OCI-LY3 (cell line): ENCODE measurements at regions not wholly inside any gene's neighbourhood (a gene's known extent, or its start where the extent isn't known, plus 50 kb on each side); places are given as distances from the start of the nearest gene placed in this dataset.

ENCODE experiments used
- H2AFZ ChIP-seq: fragments of 200-600, 300-600 bp; shearing (Covaris generic); 2 replicates; pipeline ENCODE4 v1.6.0; 2014; ENCODE audit warnings: antibody characterized with exemption, low read depth, low read length
- H3K27ac ChIP-seq: fragments of 200-600, 300-600 bp; sonication (generic); 2 replicates; pipeline ENCODE4 v1.5.1; 2014; ENCODE audit warnings: mild to moderate bottlenecking, low read length, moderate library complexity, mixed read lengths
- H3K27me3 ChIP-seq: fragments of 200-600, 300-600 bp; sonication (generic); 2 replicates; pipeline ENCODE4 v1.6.1; 2014; ENCODE audit warnings: low read depth, low read length, mixed read lengths
- H3K36me3 ChIP-seq: fragments of 200-600, 300-600 bp; sonication (generic); replicated peaks from 2 replicates; pipeline ENCODE3; 2014; ENCODE audit warnings: low read depth, low read length, mixed read lengths
- H3K4me1 ChIP-seq: fragments of 300-600, 200-600 bp; sonication (generic); 2 replicates; pipeline ENCODE4 v1.6.1; 2014; ENCODE audit warnings: low read length, mixed read lengths
- H3K4me2 ChIP-seq: fragments of 200-600, 300-600 bp; sonication (generic); 2 replicates; pipeline ENCODE4 v1.6.1; 2014; ENCODE audit warnings: low read length, mixed read lengths
- H3K4me3 ChIP-seq: fragments of 300-600, 200-600 bp; sonication (generic); 2 replicates; pipeline ENCODE4 v1.5.1; 2014; ENCODE audit warnings: antibody characterized with exemption, mild to moderate bottlenecking, low read length, moderate library complexity
- H3K79me2 ChIP-seq: fragments of 300-600, 200-600 bp; shearing (Covaris generic); 2 replicates; pipeline ENCODE4 v1.6.1; 2014; ENCODE audit warnings: mild to moderate bottlenecking, low read length, mixed read lengths
- H3K9ac ChIP-seq: fragments of 300-600, 200-600 bp; shearing (Covaris generic); 2 replicates; pipeline ENCODE4 v1.6.0; 2014; ENCODE audit warnings: mild to moderate bottlenecking, low read length, moderate library complexity
- H3K9me3 ChIP-seq: fragments of 200-600, 300-600 bp; shearing (Covaris generic); 2 replicates; pipeline ENCODE4 v1.6.1; 2014; ENCODE audit warnings: low read length, mixed read lengths; ENCODE audit not compliant: insufficient read depth
- H4K20me1 ChIP-seq: fragments of 200-600, 300-600 bp; sonication (generic); 2 replicates; pipeline ENCODE4 v1.6.1; 2016; ENCODE audit warnings: low read length, mixed read lengths; ENCODE audit not compliant: insufficient read depth
- CTCF ChIP-seq: fragments of 200-600, 300-600 bp; sonication (generic); IDR thresholded peaks from 2 replicates; pipeline ENCODE4 v1.5.1; 2014; ENCODE audit warnings: antibody characterized with exemption, low read length, low read depth
- EZH2phosphoT487 ChIP-seq: fragments of 200-600 bp; shearing (Covaris generic); IDR thresholded peaks from 2 replicates; pipeline ENCODE4 v1.6.1; 2018; ENCODE audit warnings: antibody characterized with exemption, mixed run types, low read depth

GRCh38 chr22:47779474-47779873 lies 1017.0 kb downstream of the TBC1D22A start:
- no peak overlapping the region for H3K27ac ChIP-seq
- H3K36me3 ChIP-seq = no peaks in the 10 kb centered on the region
- no peaks in the 10 kb centered on the region for H4K20me1 ChIP-seq
- H3K4me3 ChIP-seq = no peak overlapping the region
- H3K4me1 ChIP-seq = no peaks in the 10 kb centered on the region
- no peaks in the 10 kb centered on the region for H3K79me2 ChIP-seq
- H3K9ac ChIP-seq = no peak overlapping the region
- H3K4me2 ChIP-seq = no peak overlapping the region
- H2AFZ ChIP-seq = no peak overlapping the region
- H3K27me3 ChIP-seq = peaks cover 3% of the 10 kb centered on the region; the same call in 1 of the 2 replicates
- TF ChIP-seq CTCF = no peak
- no peak for TF ChIP-seq EZH2phosphoT487
- H3K9me3 ChIP-seq = no peaks in the 10 kb centered on the region

- Histone ChIP-seq H3K27me3 (peaks cover 4% of the 10 kb centered on the region; the same call in 1 of the 2 replicates), H3K79me2 (no peaks in the 10 kb centered on the region), H3K4me3 (no peak overlapping the region), H3K4me2 (no peak overlapping the region), H3K27ac (no peak overlapping the region), H3K9ac (no peak overlapping the region), H4K20me1 (no peaks in the 10 kb centered on the region), H3K4me1 (no peaks in the 10 kb centered on the region), H3K9me3 (no peaks in the 10 kb centered on the region), H2AFZ (no peak overlapping the region), H3K36me3 (no peaks in the 10 kb centered on the region)
- TF ChIP-seq CTCF = no peak
- no peak for TF ChIP-seq EZH2phosphoT487
These were observed 1015.8 kb downstream of the TBC1D22A start for GRCh38 chr22:47778160-47778658.

- H3K4me2 ChIP-seq = no peak overlapping the region
- no peak overlapping the region for H2AFZ ChIP-seq
- TF ChIP-seq CTCF (no peak), EZH2phosphoT487 (no peak)
- H3K9me3 ChIP-seq = no peaks in the 10 kb centered on the region
- H3K27ac ChIP-seq = no peak overlapping the region
- H3K79me2 ChIP-seq = no peaks in the 10 kb centered on the region
- no peaks in the 10 kb centered on the region for H4K20me1 ChIP-seq
- H3K4me1 ChIP-seq = no peaks in the 10 kb centered on the region
- no peaks in the 10 kb centered on the region for H3K36me3 ChIP-seq
- H3K27me3 ChIP-seq = peaks cover 4% of the 10 kb centered on the region; the same call in 1 of the 2 replicates
- H3K9ac ChIP-seq = no peak overlapping the region
- no peak overlapping the region for H3K4me3 ChIP-seq
These were observed 1015.0 kb downstream of the TBC1D22A start for GRCh38 chr22:47777426-47777825.

- Histone ChIP-seq H3K4me1 (no peaks in the 10 kb centered on the region), H3K4me2 (no peak overlapping the region), H2AFZ (no peak overlapping the region), H3K27me3 (peaks cover 4% of the 10 kb centered on the region; the same call in 1 of the 2 replicates), H3K36me3 (no peaks in the 10 kb centered on the region), H3K9me3 (no peaks in the 10 kb centered on the region), H3K4me3 (no peak overlapping the region), H3K9ac (no peak overlapping the region), H3K79me2 (no peaks in the 10 kb centered on the region), H4K20me1 (no peaks in the 10 kb centered on the region), H3K27ac (no peak overlapping the region)
- TF ChIP-seq CTCF (no peak), EZH2phosphoT487 (no peak)
These were observed 1013.9 kb downstream of the TBC1D22A start for GRCh38 chr22:47776329-47776728.
